H7 (cell line): ENCODE measurements at regions not wholly inside any gene's neighbourhood (a gene's known extent, or its start where the extent isn't known, plus 50 kb on each side); places are given as distances from the start of the nearest gene placed in this dataset.

ENCODE experiments used
- DNase-seq: peaks from one replicate; pipeline ENCODE4 v3.0.0; 2012
- H3K27me3 ChIP-seq: 2 replicates; pipeline ENCODE4 v1.6.0; 2011; ENCODE audit warnings: mild to moderate bottlenecking, low read length; ENCODE audit not compliant: control insufficient read depth, insufficient read depth
- H3K36me3 ChIP-seq: replicated peaks from 2 replicates; pipeline ENCODE4 v1.5.1; 2011; ENCODE audit warnings: low read length; ENCODE audit not compliant: control insufficient read depth, insufficient read depth
- H3K4me3 ChIP-seq: 2 replicates; pipeline ENCODE4 v1.5.1; 2011; ENCODE audit warnings: low read depth, mild to moderate bottlenecking, control low read depth, low read length, moderate library complexity; ENCODE audit not compliant: insufficient read depth

DNA sequence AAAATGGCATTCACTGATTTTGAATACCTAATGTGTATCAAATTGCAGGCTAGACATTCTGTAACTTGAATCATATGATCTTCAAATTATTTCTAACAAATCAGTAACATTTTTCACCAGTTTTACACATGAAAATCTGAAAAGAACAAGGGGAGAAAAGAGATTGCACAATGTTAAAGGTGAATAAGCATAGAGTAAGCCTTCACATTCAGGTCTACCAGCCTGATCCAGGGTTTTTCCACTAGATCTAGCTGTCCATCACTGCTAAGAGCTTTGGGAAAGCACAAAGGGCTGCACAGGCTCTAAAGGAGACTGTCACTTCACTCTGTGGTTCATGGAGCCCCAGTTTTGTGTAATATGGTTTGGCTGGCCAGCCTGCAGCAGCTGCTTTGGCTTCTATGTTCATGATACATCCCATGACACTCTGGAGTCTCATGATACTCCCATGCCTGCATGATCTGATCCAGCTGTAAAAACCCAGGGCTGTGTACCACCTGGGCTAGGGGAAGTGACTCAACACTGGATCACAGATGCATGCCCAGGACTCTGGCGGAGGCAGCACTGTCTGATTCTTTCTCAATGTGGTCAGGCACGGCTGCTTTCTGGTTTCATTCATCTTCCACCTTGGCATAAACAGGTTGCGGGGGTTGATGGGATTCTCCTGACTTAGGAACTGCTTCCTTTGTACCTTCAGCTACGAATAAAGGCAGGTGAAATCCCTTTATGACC, 859.7 kb downstream of the GALC start:
- H3K36me3 ChIP-seq = no peaks in the 10 kb centered on the region
- no peak for DNase-seq
- no peaks in the 10 kb centered on the region for H3K27me3 ChIP-seq
- no peak overlapping the region for H3K4me3 ChIP-seq

- no peaks in the 10 kb centered on the region for H3K36me3 ChIP-seq
- DNase-seq = peak; percentile 22
- no peaks in the 10 kb centered on the region for H3K27me3 ChIP-seq
- no peak overlapping the region for H3K4me3 ChIP-seq
Measured at GRCh38 chr14:87131879-87132278, 861.1 kb downstream of the GALC start.

- no peaks in the 10 kb centered on the region for H3K36me3 ChIP-seq
- H3K4me3 ChIP-seq = no peak overlapping the region
- no peak for DNase-seq
- H3K27me3 ChIP-seq = no peaks in the 10 kb centered on the region
Measured at GRCh38 chr14:87122166-87122565, 870.8 kb downstream of the GALC start.

GRCh38 chr14:87121716-87122115, 871.3 kb downstream of the GALC start:
- no peak for DNase-seq
- no peak overlapping the region for H3K4me3 ChIP-seq
- H3K36me3 ChIP-seq = no peaks in the 10 kb centered on the region
- H3K27me3 ChIP-seq = no peaks in the 10 kb centered on the region

- no peaks in the 10 kb centered on the region for H3K36me3 ChIP-seq
- H3K4me3 ChIP-seq = no peak overlapping the region
- no peaks in the 10 kb centered on the region for H3K27me3 ChIP-seq
- DNase-seq = no peak
Measured at GRCh38 chr14:87115234-87115633, 877.7 kb downstream of the GALC start.

GRCh38 chr14:87113286-87113685, 879.7 kb downstream of the GALC start:
- Histone ChIP-seq H3K36me3 (no peaks in the 10 kb centered on the region), H3K4me3 (no peak overlapping the region), H3K27me3 (no peaks in the 10 kb centered on the region)
- DNase-seq = no peak

DNA sequence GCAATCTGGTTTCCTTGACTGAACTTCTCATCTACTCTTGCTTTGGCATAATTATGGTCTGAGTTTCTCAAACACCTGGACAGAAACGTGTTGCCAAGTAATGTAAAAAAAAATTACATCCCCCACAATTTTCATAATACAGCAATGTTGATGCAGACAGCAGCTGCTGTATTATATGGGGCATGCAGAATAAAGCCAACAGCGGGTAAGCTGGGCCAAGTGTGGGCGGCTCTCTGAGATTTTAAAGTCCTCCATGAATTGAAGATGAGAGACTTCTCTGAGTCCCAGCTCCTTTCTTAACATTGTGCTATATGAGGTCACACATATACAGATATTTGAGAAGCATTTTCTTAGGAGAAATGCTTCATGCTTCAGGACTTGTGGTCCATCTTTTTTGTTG, 881.2 kb downstream of the GALC start:
- H3K27me3 ChIP-seq = no peaks in the 10 kb centered on the region; the same call in 1 of the 2 replicates
- DNase-seq = no peak
- no peaks in the 10 kb centered on the region for H3K36me3 ChIP-seq
- H3K4me3 ChIP-seq = no peak overlapping the region

DNA sequence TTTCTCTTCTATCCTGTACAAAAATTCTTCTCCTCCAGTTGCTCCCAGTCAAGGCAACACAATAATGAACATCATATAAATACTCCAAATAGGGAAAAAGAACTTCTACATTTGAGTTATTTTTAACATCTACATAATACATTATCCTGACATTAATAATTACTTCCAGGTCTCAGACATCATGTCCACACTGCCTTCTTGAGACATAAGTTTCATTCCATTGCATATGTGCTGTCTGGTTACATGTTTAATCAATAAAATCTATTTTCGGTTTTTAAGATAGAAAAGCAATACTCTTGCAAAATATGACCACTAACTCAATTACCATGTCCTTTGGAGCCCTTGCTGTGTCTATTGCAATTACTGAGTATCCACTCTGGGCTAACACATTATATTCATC, 881.9 kb downstream of the GALC start:
- no peak for DNase-seq
- Histone ChIP-seq H3K27me3 (no peaks in the 10 kb centered on the region; the same call in 1 of the 2 replicates), H3K36me3 (no peaks in the 10 kb centered on the region), H3K4me3 (no peak overlapping the region)

- no peak for DNase-seq
- H3K36me3 ChIP-seq = no peaks in the 10 kb centered on the region
- no peak overlapping the region for H3K4me3 ChIP-seq
- no peaks in the 10 kb centered on the region; the same call in 1 of the 2 replicates for H3K27me3 ChIP-seq
Measured at GRCh38 chr14:87109271-87109670, 883.7 kb downstream of the GALC start.

GRCh38 chr14:87108726-87109125, 884.3 kb downstream of the GALC start:
- Histone ChIP-seq H3K36me3 (no peaks in the 10 kb centered on the region), H3K4me3 (no peak overlapping the region), H3K27me3 (no peaks in the 10 kb centered on the region; the same call in 1 of the 2 replicates)
- DNase-seq = no peak

DNA sequence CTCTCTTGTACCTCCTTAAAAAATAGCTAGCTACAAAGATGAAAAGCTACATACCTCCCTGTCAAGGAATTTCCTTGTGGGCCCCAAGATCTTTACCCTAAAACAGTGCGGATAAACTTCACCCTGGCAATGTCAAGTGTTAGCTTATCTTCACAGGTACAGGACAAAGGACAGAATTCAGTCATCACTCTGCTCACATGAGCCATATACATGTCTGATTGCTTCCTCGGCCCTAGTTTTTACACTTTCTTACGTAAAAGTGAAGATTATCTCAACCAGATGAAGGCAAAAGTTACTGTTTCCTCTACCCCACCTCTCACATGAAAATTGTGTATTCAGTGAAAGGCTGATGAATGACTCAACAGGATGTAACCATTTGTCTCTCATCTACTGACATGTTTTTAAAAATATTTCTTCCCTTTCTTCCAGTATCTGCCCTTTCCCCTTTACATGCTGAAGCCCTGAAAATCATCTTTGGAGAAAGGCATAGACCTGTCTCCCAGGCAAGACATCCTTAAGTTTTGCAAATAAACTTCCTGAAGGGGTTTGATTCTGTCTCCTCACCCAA, 890.1 kb downstream of the GALC start:
- Histone ChIP-seq H3K36me3 (no peaks in the 10 kb centered on the region), H3K27me3 (no peaks in the 10 kb centered on the region; the same call in 1 of the 2 replicates), H3K4me3 (no peak overlapping the region)
- no peak for DNase-seq

DNA sequence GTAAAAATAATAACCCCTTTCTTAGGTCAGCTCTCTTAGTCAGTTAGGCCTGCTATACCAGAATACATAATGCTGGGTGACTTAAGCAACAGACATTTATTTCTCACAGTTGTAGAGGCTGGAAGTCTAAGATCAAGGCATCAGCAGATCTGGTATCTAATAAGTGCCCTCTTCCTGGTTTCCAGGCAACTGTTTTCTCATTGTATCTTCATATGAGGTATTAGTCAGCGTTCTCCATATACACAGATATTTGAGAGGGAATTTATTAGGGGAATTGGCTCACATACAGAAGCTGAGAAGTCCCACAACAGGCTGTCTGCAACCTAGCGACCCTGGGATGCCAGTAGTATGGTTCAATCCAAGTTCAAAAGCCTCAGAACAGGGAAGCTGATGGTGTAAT, 896.0 kb downstream of the GALC start:
- H3K4me3 ChIP-seq = no peak overlapping the region
- H3K27me3 ChIP-seq = no peaks in the 10 kb centered on the region
- H3K36me3 ChIP-seq = no peaks in the 10 kb centered on the region
- DNase-seq = no peak

GRCh38 chr14:87094913-87095312, 898.1 kb downstream of the GALC start:
- Histone ChIP-seq H3K27me3 (no peaks in the 10 kb centered on the region), H3K36me3 (no peaks in the 10 kb centered on the region), H3K4me3 (no peak overlapping the region)
- DNase-seq = no peak

- Histone ChIP-seq H3K36me3 (no peaks in the 10 kb centered on the region), H3K4me3 (no peak overlapping the region), H3K27me3 (peaks cover 2% of the 10 kb centered on the region; the same call in 1 of the 2 replicates)
- no peak for DNase-seq
Measured at GRCh38 chr14:87088588-87088987, 904.4 kb downstream of the GALC start.

GRCh38 chr14:87087881-87088280, 905.1 kb downstream of the GALC start:
- Histone ChIP-seq H3K36me3 (no peaks in the 10 kb centered on the region), H3K27me3 (peaks cover 2% of the 10 kb centered on the region; the same call in 1 of the 2 replicates), H3K4me3 (no peak overlapping the region)
- DNase-seq = no peak
